Endometrium (tissue), 2 donors: ENCODE measurements at regions not wholly inside any gene's neighbourhood (a gene's known extent, or its start where the extent isn't known, plus 50 kb on each side); places are given as distances from the start of the nearest gene placed in this dataset.
"Not testable (repeated sequence)": the region's sequence is repeated elsewhere in the genome, so short reads cannot be mapped to it uniquely, and the experiment has no call there.

Experiments
- FAIRE-seq: peaks from 2 replicates; lab custom pipeline; 2012; peaks lifted over from hg19 to GRCh38; lab: Jason Lieb, UNC
- donor health status: control.
- donor health status: control.

- not testable (repeated sequence) for FAIRE-seq
Measured at GRCh38 chr22:23379540-23380229, 199.4 kb downstream of the BCR start.

GRCh38 chr22:23377767-23378166, 197.5 kb downstream of the BCR start:
- no peak for FAIRE-seq

GRCh38 chr22:23376256-23376655, 195.9 kb downstream of the BCR start:
- FAIRE-seq: no peak

GRCh38 chr22:23375031-23375827, 194.9 kb downstream of the BCR start:
- no peak for FAIRE-seq

- no peak for FAIRE-seq
Measured at GRCh38 chr22:23373601-23374000, 193.3 kb downstream of the BCR start.

- no peak for FAIRE-seq
Measured at GRCh38 chr22:23370251-23370650, 189.9 kb downstream of the BCR start.

- no peak for FAIRE-seq
Measured at GRCh38 chr22:23369054-23369685, 188.9 kb downstream of the BCR start.
